Mesenchymal stem cell (in vitro differentiated cells and primary cell): ENCODE measurements at regions not wholly inside any gene's neighbourhood (a gene's known extent, or its start where the extent isn't known, plus 50 kb on each side); places are given as distances from the start of the nearest gene placed in this dataset.

ENCODE experiments used
- DNase-seq: peaks from one replicate; pipeline ENCODE4 v3.0.0-alpha.2; 2013
- H2AFZ ChIP-seq: one replicate; pipeline ENCODE4 v1.6.1; 2013; ENCODE audit warnings: low read depth, mild to moderate bottlenecking, control low read depth, inconsistent platforms, low read length, moderate library complexity
- H2AK5ac ChIP-seq: 2 replicates; pipeline ENCODE4 v1.6.1; 2013; ENCODE audit warnings: low read length, moderate library complexity, mild to moderate bottlenecking, inconsistent platforms; ENCODE audit not compliant: severe bottlenecking
- H2BK120ac ChIP-seq: one replicate; pipeline ENCODE4 v1.6.1; 2013; ENCODE audit warnings: low read depth, mild to moderate bottlenecking, inconsistent platforms, low read length, moderate library complexity
- H2BK12ac ChIP-seq, 2 experiments: one replicate each; pipeline ENCODE4 v1.6.1; 2013; ENCODE audit warnings: inconsistent platforms in 2 of 2, low read length in 2 of 2, mild to moderate bottlenecking in 2 of 2, moderate library complexity in 2 of 2, control low read depth in 1 of 2
- H2BK15ac ChIP-seq: one replicate; pipeline ENCODE4 v1.6.1; 2013; ENCODE audit warnings: mild to moderate bottlenecking, low read depth, inconsistent platforms; ENCODE audit not compliant: poor library complexity, severe bottlenecking
- H2BK5ac ChIP-seq: 2 replicates; pipeline ENCODE4 v1.6.1; 2013; ENCODE audit warnings: low read depth, mild to moderate bottlenecking, low read length, control low read depth, inconsistent platforms; ENCODE audit not compliant: poor library complexity, severe bottlenecking
- H3K14ac ChIP-seq, 2 experiments: one replicate each; pipeline ENCODE4 v1.6.1; 2013; ENCODE audit warnings: inconsistent platforms in 2 of 2, low read length in 2 of 2, control low read depth in 1 of 2, mild to moderate bottlenecking in 1 of 2, moderate library complexity in 1 of 2
- H3K18ac ChIP-seq, 2 experiments: one replicate each; pipeline ENCODE4 v1.6.1; 2013; ENCODE audit warnings: inconsistent platforms in 2 of 2, low read length in 2 of 2, control low read depth in 1 of 2, low read depth in 1 of 2, mild to moderate bottlenecking in 1 of 2
- H3K23ac ChIP-seq, 2 experiments: one replicate each; pipeline ENCODE4 v1.6.1; 2013; ENCODE audit warnings: inconsistent platforms in 2 of 2, low read length in 2 of 2, mild to moderate bottlenecking in 2 of 2, moderate library complexity in 2 of 2, control low read depth in 1 of 2
- H3K27ac ChIP-seq: 2 replicates; pipeline ENCODE4 v1.5.1; 2013; ENCODE audit warnings: mild to moderate bottlenecking, moderate library complexity, low read length, control low read depth, inconsistent platforms; ENCODE audit not compliant: poor library complexity, severe bottlenecking
- H3K27me3 ChIP-seq, 2 experiments: 2 replicates each; pipeline versions ENCODE4 v1.6.1 to v1.7.0; 2013; ENCODE audit warnings: low read length in 2 of 2, mild to moderate bottlenecking in 2 of 2, moderate library complexity in 2 of 2, control low read depth in 1 of 2, inconsistent platforms in 1 of 2; ENCODE audit not compliant: control insufficient read depth in 1 of 2, insufficient read depth in 1 of 2
- H3K36me3 ChIP-seq, 2 experiments: 2 replicates each; pipeline versions ENCODE4 v1.6.1 to v1.7.0; 2013; ENCODE audit warnings: low read length in 2 of 2, control low read depth in 1 of 2, inconsistent platforms in 1 of 2, low read depth in 1 of 2, mild to moderate bottlenecking in 1 of 2; ENCODE audit not compliant: insufficient read depth in 2 of 2, control insufficient read depth in 1 of 2
- H3K4ac ChIP-seq, 2 experiments: one replicate each; pipeline ENCODE4 v1.6.1; 2013; ENCODE audit warnings: inconsistent platforms in 2 of 2, low read length in 2 of 2, mild to moderate bottlenecking in 2 of 2, moderate library complexity in 2 of 2, control low read depth in 1 of 2, low read depth in 1 of 2
- H3K4me1 ChIP-seq: 2 replicates; pipeline ENCODE4 v1.6.1; 2013; ENCODE audit warnings: low read depth, low read length, control low read depth; ENCODE audit not compliant: control insufficient read depth, insufficient read depth
- H3K4me2 ChIP-seq: 2 replicates; pipeline ENCODE4 v1.6.1; 2013; ENCODE audit warnings: low read length, mild to moderate bottlenecking, inconsistent platforms; ENCODE audit not compliant: poor library complexity, severe bottlenecking
- H3K4me3 ChIP-seq, 2 experiments: 2 replicates each; pipeline versions ENCODE4 v1.5.1 to v1.7.0; 2013; ENCODE audit warnings: low read length in 2 of 2, mild to moderate bottlenecking in 2 of 2, control low read depth in 1 of 2, low read depth in 1 of 2; ENCODE audit not compliant: insufficient read depth in 1 of 2
- H3K79me1 ChIP-seq: replicated peaks from 2 replicates; pipeline ENCODE4 v1.6.1; 2013; ENCODE audit warnings: mild to moderate bottlenecking, control low read depth, low read length, inconsistent platforms; ENCODE audit not compliant: poor library complexity, severe bottlenecking
- H3K9ac ChIP-seq: 2 replicates; pipeline ENCODE4 v1.7.0; 2013; ENCODE audit warnings: mild to moderate bottlenecking, low read length, moderate library complexity
- H3K9me3 ChIP-seq: 2 replicates; pipeline ENCODE4 v1.7.0; 2013; ENCODE audit warnings: mild to moderate bottlenecking, low read length; ENCODE audit not compliant: control insufficient read depth
- H4K8ac ChIP-seq: one replicate; pipeline ENCODE4 v1.6.1; 2013; ENCODE audit warnings: inconsistent platforms, mild to moderate bottlenecking, low read length, moderate library complexity
- H4K91ac ChIP-seq: one replicate; pipeline ENCODE4 v1.6.1; 2013; ENCODE audit warnings: mild to moderate bottlenecking, low read length, inconsistent platforms
- WGBS: methylation state at CpG from one replicate; pipeline ENCODE4 v1.1.7; 2013; ENCODE audit warnings: mixed read lengths; 5-methylcytosine and 5-hydroxymethylcytosine counted together

GRCh38 chr4:66376396-66376795 is 706.1 kb upstream of the EPHA5 start:
- Histone ChIP-seq H2BK5ac (no peak overlapping the region), H3K18ac (no peak overlapping the region), H2AFZ (no peak overlapping the region), H4K8ac (no peak overlapping the region), H3K14ac (no peak overlapping the region), H3K4me1 (no peaks in the 10 kb centered on the region), H2AK5ac (no peak overlapping the region), H3K4me2 (no peak overlapping the region), H3K23ac (no peak overlapping the region), H2BK12ac (no peak overlapping the region), H3K4ac (no peak overlapping the region), H3K9me3 (no peaks in the 10 kb centered on the region), H3K4me3 (no peak overlapping the region), H3K36me3 (no peaks in the 10 kb centered on the region), H3K27ac (no peak overlapping the region), H2BK120ac (no peak overlapping the region), H4K91ac (no peak overlapping the region), H2BK15ac (no peak overlapping the region), H3K9ac (no peak overlapping the region), H3K79me1 (no peaks in the 10 kb centered on the region), H3K27me3 (no peaks in the 10 kb centered on the region)
- no peak for DNase-seq

GRCh38 chr4:66373268-66373667 is 703.0 kb upstream of the EPHA5 start:
- no peak overlapping the region for H3K9ac ChIP-seq
- H2BK5ac ChIP-seq = no peak overlapping the region
- H2AFZ ChIP-seq = no peak overlapping the region
- H3K9me3 ChIP-seq = no peaks in the 10 kb centered on the region
- H3K79me1 ChIP-seq = no peaks in the 10 kb centered on the region
- H4K91ac ChIP-seq = no peak overlapping the region
- H2BK12ac ChIP-seq = no peak overlapping the region
- H2BK15ac ChIP-seq = no peak overlapping the region
- H3K27me3 ChIP-seq = no peaks in the 10 kb centered on the region
- no peak overlapping the region for H3K18ac ChIP-seq
- H3K4me1 ChIP-seq = no peaks in the 10 kb centered on the region
- H4K8ac ChIP-seq = no peak overlapping the region
- H2BK120ac ChIP-seq = no peak overlapping the region
- no peak overlapping the region for H3K14ac ChIP-seq
- DNase-seq = no peak
- H2AK5ac ChIP-seq = no peak overlapping the region
- no peaks in the 10 kb centered on the region for H3K36me3 ChIP-seq
- no peak overlapping the region for H3K4me3 ChIP-seq
- H3K23ac ChIP-seq = no peak overlapping the region
- no peak overlapping the region for H3K4ac ChIP-seq
- H3K4me2 ChIP-seq = no peak overlapping the region
- no peak overlapping the region for H3K27ac ChIP-seq

- Histone ChIP-seq H3K14ac (no peak overlapping the region), H3K18ac (no peak overlapping the region), H3K4me1 (no peaks in the 10 kb centered on the region), H3K27me3 (no peaks in the 10 kb centered on the region), H3K9ac (no peak overlapping the region), H3K4ac (no peak overlapping the region), H2AK5ac (no peak overlapping the region), H2BK5ac (no peak overlapping the region), H3K79me1 (no peaks in the 10 kb centered on the region), H3K4me2 (no peak overlapping the region), H4K91ac (no peak overlapping the region), H2BK12ac (no peak overlapping the region), H2AFZ (no peak overlapping the region), H4K8ac (no peak overlapping the region), H2BK15ac (no peak overlapping the region), H2BK120ac (no peak overlapping the region), H3K36me3 (no peaks in the 10 kb centered on the region), H3K4me3 (no peak overlapping the region), H3K23ac (no peak overlapping the region), H3K27ac (no peak overlapping the region), H3K9me3 (no peaks in the 10 kb centered on the region)
- WGBS = 93% methylated on average over 4 of the region's 6 CpGs
- no peak for DNase-seq
Measured at GRCh38 chr4:66372706-66373105, 702.4 kb upstream of the EPHA5 start.

- no peak overlapping the region for H3K27ac ChIP-seq
- no peak overlapping the region for H4K91ac ChIP-seq
- H3K4ac ChIP-seq = no peak overlapping the region
- no peak overlapping the region for H2AK5ac ChIP-seq
- no peak overlapping the region for H4K8ac ChIP-seq
- no peaks in the 10 kb centered on the region for H3K4me1 ChIP-seq
- no peak overlapping the region for H2BK15ac ChIP-seq
- H2AFZ ChIP-seq = no peak overlapping the region
- H2BK5ac ChIP-seq = no peak overlapping the region
- H2BK120ac ChIP-seq = no peak overlapping the region
- H3K9ac ChIP-seq = no peak overlapping the region
- H3K79me1 ChIP-seq = no peaks in the 10 kb centered on the region
- no peak overlapping the region for H3K4me3 ChIP-seq
- 92% methylated on average over 4 of the region's 10 CpGs for WGBS
- DNase-seq = no peak
- no peaks in the 10 kb centered on the region for H3K9me3 ChIP-seq
- H3K23ac ChIP-seq = no peak overlapping the region
- no peaks in the 10 kb centered on the region for H3K27me3 ChIP-seq
- H2BK12ac ChIP-seq = no peak overlapping the region
- no peak overlapping the region for H3K14ac ChIP-seq
- no peak overlapping the region for H3K4me2 ChIP-seq
- H3K36me3 ChIP-seq = no peaks in the 10 kb centered on the region
- H3K18ac ChIP-seq = no peak overlapping the region
Measured at GRCh38 chr4:66367043-66367660, 696.9 kb upstream of the EPHA5 start.
